Trophoblast cell (in vitro differentiated cells and primary cell): ENCODE measurements at regions not wholly inside any gene's neighbourhood (a gene's known extent, or its start where the extent isn't known, plus 50 kb on each side); places are given as distances from the start of the nearest gene placed in this dataset.

Experiments used
- DNase-seq, 2 donors: peaks; one replicate each; pipeline ENCODE4 v3.0.0-alpha.2; 2016
- H2AFZ ChIP-seq: 2 replicates; pipeline ENCODE4 v1.6.1; 2013; ENCODE audit warnings: low read length, moderate library complexity, mild to moderate bottlenecking; ENCODE audit not compliant: insufficient read depth, poor library complexity
- H2AK5ac ChIP-seq: 2 replicates; pipeline ENCODE4 v1.6.1; 2013; ENCODE audit warnings: mild to moderate bottlenecking, low read length
- H2BK120ac ChIP-seq: 2 replicates; pipeline ENCODE4 v1.6.1; 2013; ENCODE audit warnings: low read length, mild to moderate bottlenecking, moderate library complexity; ENCODE audit not compliant: insufficient read depth, poor library complexity
- H2BK12ac ChIP-seq: 2 replicates; pipeline ENCODE4 v1.6.1; 2013; ENCODE audit warnings: mild to moderate bottlenecking, low read length, moderate library complexity
- H2BK5ac ChIP-seq: 2 replicates; pipeline ENCODE4 v1.6.1; 2013; ENCODE audit warnings: low read length, low read depth, moderate library complexity, mild to moderate bottlenecking; ENCODE audit not compliant: poor library complexity
- H3K14ac ChIP-seq: 2 replicates; pipeline ENCODE4 v1.6.1; 2013; ENCODE audit warnings: mild to moderate bottlenecking, low read length
- H3K18ac ChIP-seq: 2 replicates; pipeline ENCODE4 v1.6.1; 2013; ENCODE audit warnings: mild to moderate bottlenecking, low read length
- H3K23ac ChIP-seq: 2 replicates; pipeline ENCODE4 v1.6.1; 2013; ENCODE audit warnings: low read length
- H3K27ac ChIP-seq: 2 replicates; pipeline ENCODE4 v1.5.1; 2013; ENCODE audit warnings: low read depth, mild to moderate bottlenecking, inconsistent platforms, low read length, moderate library complexity
- H3K27me3 ChIP-seq: 2 replicates; pipeline ENCODE4 v1.6.1; 2013; ENCODE audit warnings: inconsistent platforms, mild to moderate bottlenecking, low read length, moderate library complexity; ENCODE audit not compliant: insufficient read depth
- H3K36me3 ChIP-seq, 2 experiments: 1 replicate in 1 of 2; 2 replicates in 1 of 2; pipeline ENCODE4 v1.6.1; 2013; ENCODE audit warnings: low read length in 2 of 2, mild to moderate bottlenecking in 2 of 2, moderate library complexity in 1 of 2; ENCODE audit not compliant: insufficient read depth in 2 of 2, control insufficient read depth in 1 of 2
- H3K4ac ChIP-seq: 2 replicates; pipeline ENCODE4 v1.6.1; 2013; ENCODE audit warnings: low read depth, mild to moderate bottlenecking, low read length, moderate library complexity
- H3K4me1 ChIP-seq, 2 experiments: 1 replicate in 1 of 2; 2 replicates in 1 of 2; pipeline ENCODE4 v1.6.1; 2013; ENCODE audit warnings: low read length in 2 of 2, mild to moderate bottlenecking in 2 of 2, moderate library complexity in 1 of 2; ENCODE audit not compliant: insufficient read depth in 2 of 2, control insufficient read depth in 1 of 2
- H3K4me2 ChIP-seq: 2 replicates; pipeline ENCODE4 v1.6.1; 2013; ENCODE audit warnings: inconsistent platforms, mild to moderate bottlenecking, low read length, moderate library complexity
- H3K4me3 ChIP-seq: 2 replicates; pipeline ENCODE4 v1.5.1; 2013; ENCODE audit warnings: mild to moderate bottlenecking, low read depth, low read length, inconsistent platforms
- H3K79me1 ChIP-seq: one replicate; pipeline ENCODE4 v1.6.1; 2013; ENCODE audit warnings: low read length
- H3K79me2 ChIP-seq: 2 replicates; pipeline ENCODE4 v1.6.1; 2013; ENCODE audit warnings: low read length, mild to moderate bottlenecking; ENCODE audit not compliant: control insufficient read depth, insufficient read depth, poor library complexity
- H3K9ac ChIP-seq: 2 replicates; pipeline ENCODE4 v1.6.1; 2013; ENCODE audit warnings: mild to moderate bottlenecking, low read length
- H3K9me3 ChIP-seq: 2 replicates; pipeline ENCODE4 v1.6.1; 2013; ENCODE audit warnings: low read depth, mild to moderate bottlenecking, control low read depth, inconsistent platforms, low read length; ENCODE audit not compliant: insufficient read depth
- H4K12ac ChIP-seq: 2 replicates; pipeline ENCODE4 v1.6.1; 2013; ENCODE audit warnings: low read depth, mild to moderate bottlenecking, low read length, moderate library complexity
- H4K8ac ChIP-seq: 2 replicates; pipeline ENCODE4 v1.6.1; 2013; ENCODE audit warnings: low read depth, mild to moderate bottlenecking, low read length, moderate library complexity
- H4K91ac ChIP-seq: one replicate; pipeline ENCODE4 v1.6.1; 2013; ENCODE audit warnings: low read depth, mild to moderate bottlenecking, low read length, moderate library complexity
- WGBS: extraction: QIAGEN DNeasy Blood & Tissue Kit; methylation state at CpG from one replicate; pipeline ENCODE4 v1.1.7; 2013; ENCODE audit warnings: missing lambda C conversion rate; ENCODE audit not compliant: insufficient read length, insufficient coverage; ENCODE audit errors: extremely low coverage; 5-methylcytosine and 5-hydroxymethylcytosine counted together

- no peak overlapping the region for H2BK12ac ChIP-seq
- no peaks in the 10 kb centered on the region for H3K9me3 ChIP-seq
- no peaks in the 10 kb centered on the region for H3K79me1 ChIP-seq
- no peak overlapping the region for H2BK120ac ChIP-seq
- H3K14ac ChIP-seq, result no peak overlapping the region
- H3K27me3 ChIP-seq, result no peaks in the 10 kb centered on the region
- no peak overlapping the region for H3K18ac ChIP-seq
- H3K4me1 ChIP-seq, result peaks cover 0 to 3% of the 10 kb centered on the region in 2 experiments
- H3K23ac ChIP-seq, result no peak overlapping the region
- no peaks in the 10 kb centered on the region for H3K79me2 ChIP-seq
- no peak overlapping the region for H3K4me2 ChIP-seq
- no peak overlapping the region for H3K9ac ChIP-seq
- no peak overlapping the region for H4K91ac ChIP-seq
- H3K4me3 ChIP-seq, result no peak overlapping the region
- no peak for DNase-seq
- no peak overlapping the region for H4K12ac ChIP-seq
- no peak overlapping the region for H2BK5ac ChIP-seq
- no peak overlapping the region for H3K27ac ChIP-seq
- H3K36me3 ChIP-seq, result no peaks in the 10 kb centered on the region
- no CpG with 5 or more reads among the region's 9 CpGs for WGBS
- H2AFZ ChIP-seq, result no peak overlapping the region
- H4K8ac ChIP-seq, result no peak overlapping the region
- H2AK5ac ChIP-seq, result no peak overlapping the region
- no peak overlapping the region for H3K4ac ChIP-seq
Measured at GRCh38 chr5:61609840-61610677, 278.0 kb downstream of the ZSWIM6 start.

GRCh38 chr5:61610678-61611024 is 278.6 kb downstream of the ZSWIM6 start:
- H3K9me3 ChIP-seq, result no peaks in the 10 kb centered on the region
- no peak overlapping the region for H2BK12ac ChIP-seq
- H2BK5ac ChIP-seq, result no peak overlapping the region
- H3K14ac ChIP-seq, result no peak overlapping the region
- H2AK5ac ChIP-seq, result no peak overlapping the region
- H3K4me1 ChIP-seq, result peaks cover 0 to 3% of the 10 kb centered on the region in 2 experiments
- no peak overlapping the region for H3K4ac ChIP-seq
- no peak overlapping the region for H3K18ac ChIP-seq
- no peak overlapping the region for H2AFZ ChIP-seq
- no peak overlapping the region for H4K12ac ChIP-seq
- no peak overlapping the region for H4K8ac ChIP-seq
- DNase-seq, result no peak
- H3K79me1 ChIP-seq, result no peaks in the 10 kb centered on the region
- no peaks in the 10 kb centered on the region for H3K79me2 ChIP-seq
- no peak overlapping the region for H4K91ac ChIP-seq
- WGBS, result no CpG with 5 or more reads among the region's 7 CpGs
- no peak overlapping the region for H3K27ac ChIP-seq
- H2BK120ac ChIP-seq, result no peak overlapping the region
- H3K27me3 ChIP-seq, result no peaks in the 10 kb centered on the region
- H3K23ac ChIP-seq, result no peak overlapping the region
- H3K9ac ChIP-seq, result no peak overlapping the region
- H3K4me3 ChIP-seq, result no peak overlapping the region
- H3K4me2 ChIP-seq, result no peak overlapping the region
- no peaks in the 10 kb centered on the region for H3K36me3 ChIP-seq

GRCh38 chr5:61612431-61612830 is 280.4 kb downstream of the ZSWIM6 start:
- H4K12ac ChIP-seq, result no peak overlapping the region
- H2AK5ac ChIP-seq, result no peak overlapping the region
- no CpG with 5 or more reads among the region's 8 CpGs for WGBS
- no peaks in the 10 kb centered on the region for H3K27me3 ChIP-seq
- no peaks in the 10 kb centered on the region for H3K36me3 ChIP-seq
- H2AFZ ChIP-seq, result no peak overlapping the region
- no peak overlapping the region for H3K18ac ChIP-seq
- H3K9me3 ChIP-seq, result no peaks in the 10 kb centered on the region
- no peak overlapping the region for H4K91ac ChIP-seq
- no peak overlapping the region for H3K23ac ChIP-seq
- no peak overlapping the region for H4K8ac ChIP-seq
- H3K4ac ChIP-seq, result no peak overlapping the region
- peaks cover 0 to 3% of the 10 kb centered on the region in 2 experiments for H3K4me1 ChIP-seq
- no peak for DNase-seq
- H3K4me2 ChIP-seq, result no peak overlapping the region
- no peak overlapping the region for H3K14ac ChIP-seq
- no peak overlapping the region for H3K4me3 ChIP-seq
- no peak overlapping the region for H3K9ac ChIP-seq
- H3K79me2 ChIP-seq, result no peaks in the 10 kb centered on the region
- H3K79me1 ChIP-seq, result no peaks in the 10 kb centered on the region
- no peak overlapping the region for H2BK12ac ChIP-seq
- H2BK120ac ChIP-seq, result no peak overlapping the region
- H3K27ac ChIP-seq, result no peak overlapping the region
- no peak overlapping the region for H2BK5ac ChIP-seq

DNA sequence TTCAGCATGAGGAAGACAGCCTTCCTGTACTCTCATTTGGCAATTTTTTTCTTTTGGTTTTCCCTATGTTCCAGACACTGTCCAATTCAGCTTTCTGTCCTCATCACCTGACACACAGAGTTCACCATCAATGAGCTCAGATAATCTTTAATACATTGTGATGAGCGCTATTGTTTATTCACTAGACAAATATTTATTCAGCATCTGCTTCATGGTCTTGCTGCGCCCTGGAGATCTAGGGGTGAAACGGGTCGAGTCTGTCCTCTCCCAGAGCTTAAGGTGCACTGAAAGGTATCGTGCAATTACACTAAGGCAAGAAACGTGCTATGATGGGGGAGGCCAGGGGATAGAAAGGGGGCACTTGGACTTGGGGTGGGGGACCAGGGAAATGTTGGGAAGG is 281.6 kb downstream of the ZSWIM6 start:
- no CpG with 5 or more reads among the region's 6 CpGs for WGBS
- Histone ChIP-seq H3K4me2 (no peak overlapping the region), H3K27me3 (no peaks in the 10 kb centered on the region), H3K27ac (no peak overlapping the region), H2AFZ (no peak overlapping the region), H3K79me1 (no peaks in the 10 kb centered on the region), H3K36me3 (no peaks in the 10 kb centered on the region), H3K9me3 (no peaks in the 10 kb centered on the region), H3K4me1 (peaks cover 0 to 3% of the 10 kb centered on the region in 2 experiments), H2AK5ac (no peak overlapping the region), H2BK12ac (no peak overlapping the region), H2BK5ac (no peak overlapping the region), H3K4me3 (no peak overlapping the region), H3K23ac (no peak overlapping the region), H3K9ac (no peak overlapping the region), H3K4ac (no peak overlapping the region), H3K14ac (no peak overlapping the region), H4K8ac (no peak overlapping the region), H4K12ac (no peak overlapping the region), H3K18ac (no peak overlapping the region), H2BK120ac (no peak overlapping the region), H4K91ac (no peak overlapping the region), H3K79me2 (no peaks in the 10 kb centered on the region)
- no peak for DNase-seq
